GM20000 (cell line): ENCODE measurements at regions not wholly inside any gene's neighbourhood (a gene's known extent, or its start where the extent isn't known, plus 50 kb on each side); places are given as distances from the start of the nearest gene placed in this dataset.

Experiments
- DNase-seq: peaks from one replicate; pipeline ENCODE4 v3.0.0; 2012; ENCODE audit warnings: low spot score
- TF ChIP-seq, protein P1 (sequence below): IDR thresholded peaks from 2 replicates; pipeline ENCODE4 v1.5.1; 2012; ENCODE audit warnings: mild to moderate bottlenecking, control low read depth; ENCODE audit errors: extremely low read depth, missing control alignments

DNA sequence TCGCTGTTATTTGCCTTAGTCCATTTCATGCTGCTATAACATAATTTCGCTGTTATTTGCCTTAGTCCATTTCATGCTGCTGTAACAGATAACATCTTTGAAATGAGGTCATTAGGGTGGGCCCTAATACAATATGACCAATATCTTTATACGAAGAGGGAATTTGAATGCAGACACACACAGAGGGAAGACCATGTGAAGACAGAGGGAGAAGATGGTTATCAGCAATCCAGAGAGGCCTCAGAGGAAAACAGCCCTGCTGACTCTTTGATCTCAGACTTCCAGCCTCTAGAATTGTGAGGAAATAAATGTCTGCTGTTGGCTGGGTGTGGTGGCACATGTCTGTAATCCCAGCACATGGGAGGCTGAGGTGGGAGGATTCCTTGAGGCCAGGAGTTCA is 404.9 kb downstream of the TYW1 start:
- no peak for DNase-seq
- TF ChIP-seq, protein P1, sequence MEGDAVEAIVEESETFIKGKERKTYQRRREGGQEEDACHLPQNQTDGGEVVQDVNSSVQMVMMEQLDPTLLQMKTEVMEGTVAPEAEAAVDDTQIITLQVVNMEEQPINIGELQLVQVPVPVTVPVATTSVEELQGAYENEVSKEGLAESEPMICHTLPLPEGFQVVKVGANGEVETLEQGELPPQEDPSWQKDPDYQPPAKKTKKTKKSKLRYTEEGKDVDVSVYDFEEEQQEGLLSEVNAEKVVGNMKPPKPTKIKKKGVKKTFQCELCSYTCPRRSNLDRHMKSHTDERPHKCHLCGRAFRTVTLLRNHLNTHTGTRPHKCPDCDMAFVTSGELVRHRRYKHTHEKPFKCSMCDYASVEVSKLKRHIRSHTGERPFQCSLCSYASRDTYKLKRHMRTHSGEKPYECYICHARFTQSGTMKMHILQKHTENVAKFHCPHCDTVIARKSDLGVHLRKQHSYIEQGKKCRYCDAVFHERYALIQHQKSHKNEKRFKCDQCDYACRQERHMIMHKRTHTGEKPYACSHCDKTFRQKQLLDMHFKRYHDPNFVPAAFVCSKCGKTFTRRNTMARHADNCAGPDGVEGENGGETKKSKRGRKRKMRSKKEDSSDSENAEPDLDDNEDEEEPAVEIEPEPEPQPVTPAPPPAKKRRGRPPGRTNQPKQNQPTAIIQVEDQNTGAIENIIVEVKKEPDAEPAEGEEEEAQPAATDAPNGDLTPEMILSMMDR: no peak

DNA sequence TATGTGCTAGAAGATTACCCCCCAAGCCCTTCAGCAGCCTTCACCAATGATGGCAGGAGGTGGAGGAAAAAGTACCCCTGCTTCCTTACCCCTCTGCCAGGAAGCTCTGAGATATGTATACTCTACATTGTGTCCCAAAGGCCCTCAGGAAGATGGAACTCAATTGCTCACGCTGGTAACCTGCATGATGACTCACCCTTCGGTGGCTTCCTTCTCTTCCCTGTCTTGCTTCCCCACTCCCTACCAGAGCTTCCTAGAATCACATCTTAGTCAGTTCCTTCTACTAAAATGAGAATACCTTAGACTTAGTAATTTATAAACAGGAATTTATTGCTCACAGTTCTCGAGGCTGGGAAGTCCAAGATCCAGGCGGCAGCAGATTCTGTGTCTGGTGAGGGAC is 405.6 kb downstream of the TYW1 start:
- TF ChIP-seq, protein P1: no peak
- no peak for DNase-seq

DNA sequence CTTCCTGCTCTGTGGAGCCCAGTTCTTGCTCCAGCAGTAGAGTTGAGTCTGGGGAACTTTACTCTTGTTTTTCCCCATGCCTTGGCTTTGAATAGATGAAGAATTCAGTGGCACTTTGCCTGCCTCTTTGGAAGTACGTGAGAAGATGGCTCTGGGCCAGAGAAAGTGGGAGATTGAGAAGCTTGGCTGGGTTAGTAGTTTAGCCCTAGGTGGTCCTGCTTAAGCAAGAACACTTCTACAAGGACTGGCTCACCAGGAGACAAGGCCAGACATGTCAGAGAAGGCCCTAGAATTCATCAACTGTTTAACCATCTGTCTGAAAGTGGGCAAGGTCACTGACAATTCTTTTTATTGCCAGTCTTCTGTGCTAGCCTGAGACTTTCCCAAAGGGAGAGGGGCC is 410.3 kb downstream of the TYW1 start:
- TF ChIP-seq, protein P1: no peak
- DNase-seq: no peak

DNA sequence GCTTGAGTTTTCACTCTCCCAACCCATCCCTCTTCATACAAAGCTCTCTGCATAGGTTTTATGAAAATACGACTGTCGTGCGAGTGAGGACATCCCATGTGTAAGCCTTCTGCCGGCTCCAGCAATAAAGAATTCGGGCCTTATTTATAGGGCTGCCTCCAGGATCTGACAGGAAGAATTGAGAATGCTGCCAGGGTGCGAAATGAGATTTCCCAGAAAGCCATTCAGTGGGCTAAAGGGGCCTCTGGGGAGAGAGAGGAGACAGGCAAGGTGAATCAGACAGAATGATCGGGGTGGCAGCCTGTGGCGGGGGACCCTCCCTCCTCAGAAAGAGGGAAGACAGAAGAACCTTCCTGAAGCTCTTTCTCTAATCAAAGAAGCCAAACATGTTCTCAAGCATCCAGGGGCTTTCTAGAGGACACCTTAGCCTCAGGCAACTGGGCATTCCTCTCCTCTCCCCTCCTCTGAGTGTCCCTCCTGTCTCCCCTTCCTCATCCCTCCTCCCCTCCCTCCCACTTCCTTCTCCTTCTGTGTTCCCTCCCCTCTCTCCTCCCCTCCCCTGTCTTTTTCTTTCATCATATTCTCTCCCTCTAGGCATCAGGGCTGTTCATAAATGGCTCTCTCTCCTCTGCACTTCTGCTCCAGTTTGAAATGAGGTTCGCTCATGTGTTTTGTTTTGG is 410.9 kb downstream of the TYW1 start:
- DNase-seq: no peak
- TF ChIP-seq, protein P1: no peak

DNA sequence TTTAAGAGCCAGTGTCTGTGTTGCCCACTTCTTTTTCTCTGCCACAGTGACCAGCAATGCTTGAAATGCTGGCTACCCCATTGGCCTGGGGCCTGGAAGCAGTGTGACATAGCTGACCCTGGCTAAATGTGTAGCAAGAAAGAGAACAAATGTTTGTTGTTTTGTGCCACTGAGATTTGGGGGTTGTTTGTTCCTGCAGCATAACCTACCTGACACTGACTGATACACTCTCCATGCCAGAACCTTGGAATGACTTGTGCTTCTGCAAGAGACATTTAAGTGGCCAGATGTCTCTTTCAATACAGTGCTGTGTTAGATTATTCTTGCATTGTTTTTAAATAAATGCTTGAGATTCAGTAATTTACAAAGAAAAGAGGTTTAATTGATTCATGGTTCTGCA is 411.5 kb downstream of the TYW1 start:
- TF ChIP-seq, protein P1: no peak
- no peak for DNase-seq

DNA sequence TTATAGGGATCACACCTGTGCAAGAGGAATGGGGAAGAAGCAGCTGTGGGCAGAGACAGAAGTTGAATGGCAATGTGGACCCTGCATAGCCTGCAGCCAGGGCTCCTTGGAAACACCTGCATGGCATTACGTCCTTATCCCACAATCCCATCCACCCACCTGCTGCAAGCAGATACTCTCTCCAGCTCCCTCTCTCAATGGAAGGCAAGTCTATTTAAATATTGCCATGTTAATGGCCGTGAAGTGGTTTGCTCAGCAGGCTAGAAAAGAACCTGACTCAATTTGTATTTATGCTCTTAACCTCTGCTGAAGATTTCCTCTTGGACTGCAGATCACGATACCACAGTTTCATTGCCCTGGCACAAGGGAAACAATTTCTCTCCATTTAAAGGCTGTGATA is 417.0 kb downstream of the TYW1 start:
- TF ChIP-seq, protein P1: no peak
- no peak for DNase-seq

DNA sequence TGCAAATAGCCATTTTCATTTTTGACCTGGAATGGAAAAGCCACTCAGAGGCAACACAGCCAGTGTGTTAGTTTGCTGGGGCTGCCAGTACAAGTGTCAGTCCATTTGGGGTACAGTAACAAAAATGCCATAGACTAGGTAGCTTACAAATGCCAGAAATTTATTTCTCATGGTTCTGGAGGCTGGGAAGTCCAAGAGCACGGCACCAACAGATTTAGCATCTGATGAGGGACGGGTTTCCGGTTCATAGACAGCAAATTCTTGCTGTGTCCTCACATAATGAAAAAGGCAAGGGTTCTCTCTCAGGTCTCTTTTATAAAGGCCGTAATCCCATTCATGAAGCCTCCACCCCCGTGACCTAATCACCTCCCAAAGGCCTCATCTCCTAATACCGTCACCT is 418.2 kb downstream of the TYW1 start:
- TF ChIP-seq, protein P1: no peak
- DNase-seq: no peak
